ENCODE measurements at regions not wholly inside any gene's neighbourhood (a gene's known extent, or its start where the extent isn't known, plus 50 kb on each side); places are given as distances from the start of the nearest gene placed in this dataset.

DNA sequence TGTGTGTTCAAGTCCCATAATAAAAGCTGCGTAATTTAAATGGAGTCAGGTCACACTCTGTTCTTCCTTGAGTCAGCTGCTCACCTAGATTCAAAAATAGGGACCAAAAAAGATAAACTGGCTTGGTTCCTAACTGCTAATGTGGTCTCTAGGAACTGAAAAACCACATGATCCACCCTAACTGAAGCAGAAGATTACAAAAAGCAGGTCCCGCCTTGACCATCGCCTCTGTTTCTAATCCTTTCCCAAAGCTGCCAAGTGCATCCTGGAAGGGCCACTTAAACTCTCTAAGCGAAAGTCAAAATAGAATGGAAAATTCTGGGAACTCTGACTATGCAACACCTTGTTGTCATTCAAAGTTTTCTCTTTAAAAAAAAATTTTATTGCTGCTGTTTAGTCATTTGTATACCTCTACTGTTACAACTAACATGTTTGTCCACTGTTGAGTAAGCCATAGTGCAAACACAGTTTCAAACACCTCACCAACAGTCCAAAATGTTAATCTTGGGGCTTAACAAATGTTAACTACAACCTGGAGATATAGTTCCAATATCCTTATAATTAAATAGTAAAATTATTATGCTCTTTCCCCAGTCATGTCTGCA lies 88.9 kb upstream of the THBS1 start:
- Histone ChIP-seq H3K4me2 (ENCODE audit: low read length) (no peak overlapping the region), H3K36me3 (ENCODE audit: insufficient read depth, low read length) (no peaks in the 10 kb centered on the region), H3K4me3 (ENCODE audit: low read length) (no peak overlapping the region), H3K27me3 (ENCODE audit: insufficient read depth, low read depth, low read length) (no peaks in the 10 kb centered on the region), H4K20me1 (ENCODE audit: insufficient read depth) (no peaks in the 10 kb centered on the region), H3K9me2 (ENCODE audit: insufficient read depth, low read length) (no peaks in the 10 kb centered on the region), H3K9me3 (ENCODE audit: low read length) (no peaks in the 10 kb centered on the region), H3K27ac (ENCODE audit: low read length) (no peak overlapping the region), H3K79me2 (replicated peaks; ENCODE audit: insufficient read depth, low read length) (no peaks in the 10 kb centered on the region), H3K9ac (ENCODE audit: low read length) (no peak overlapping the region), H2AFZ (ENCODE audit: low read depth, low read length) (no peak overlapping the region), H3F3A (ENCODE audit: insufficient read depth, low read length, poor library complexity, severe bottlenecking) (no peaks in the 10 kb centered on the region)
- TF ChIP-seq POLR2AphosphoS5 (IDR thresholded peaks at IDR 0.05), result no peak
- no peak for TF ChIP-seq MXI1 (conservative IDR thresholded peaks at IDR 0.05; ENCODE audit: poor library complexity, severe bottlenecking)
- TF ChIP-seq, protein P1, sequence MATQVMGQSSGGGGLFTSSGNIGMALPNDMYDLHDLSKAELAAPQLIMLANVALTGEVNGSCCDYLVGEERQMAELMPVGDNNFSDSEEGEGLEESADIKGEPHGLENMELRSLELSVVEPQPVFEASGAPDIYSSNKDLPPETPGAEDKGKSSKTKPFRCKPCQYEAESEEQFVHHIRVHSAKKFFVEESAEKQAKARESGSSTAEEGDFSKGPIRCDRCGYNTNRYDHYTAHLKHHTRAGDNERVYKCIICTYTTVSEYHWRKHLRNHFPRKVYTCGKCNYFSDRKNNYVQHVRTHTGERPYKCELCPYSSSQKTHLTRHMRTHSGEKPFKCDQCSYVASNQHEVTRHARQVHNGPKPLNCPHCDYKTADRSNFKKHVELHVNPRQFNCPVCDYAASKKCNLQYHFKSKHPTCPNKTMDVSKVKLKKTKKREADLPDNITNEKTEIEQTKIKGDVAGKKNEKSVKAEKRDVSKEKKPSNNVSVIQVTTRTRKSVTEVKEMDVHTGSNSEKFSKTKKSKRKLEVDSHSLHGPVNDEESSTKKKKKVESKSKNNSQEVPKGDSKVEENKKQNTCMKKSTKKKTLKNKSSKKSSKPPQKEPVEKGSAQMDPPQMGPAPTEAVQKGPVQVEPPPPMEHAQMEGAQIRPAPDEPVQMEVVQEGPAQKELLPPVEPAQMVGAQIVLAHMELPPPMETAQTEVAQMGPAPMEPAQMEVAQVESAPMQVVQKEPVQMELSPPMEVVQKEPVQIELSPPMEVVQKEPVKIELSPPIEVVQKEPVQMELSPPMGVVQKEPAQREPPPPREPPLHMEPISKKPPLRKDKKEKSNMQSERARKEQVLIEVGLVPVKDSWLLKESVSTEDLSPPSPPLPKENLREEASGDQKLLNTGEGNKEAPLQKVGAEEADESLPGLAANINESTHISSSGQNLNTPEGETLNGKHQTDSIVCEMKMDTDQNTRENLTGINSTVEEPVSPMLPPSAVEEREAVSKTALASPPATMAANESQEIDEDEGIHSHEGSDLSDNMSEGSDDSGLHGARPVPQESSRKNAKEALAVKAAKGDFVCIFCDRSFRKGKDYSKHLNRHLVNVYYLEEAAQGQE (IDR thresholded peaks at IDR 0.05; ENCODE audit: borderline replicate concordance), result no peak
- no peak for TF ChIP-seq RAD21 (conservative IDR thresholded peaks at IDR 0.05)
- TF ChIP-seq SMC3 (conservative IDR thresholded peaks at IDR 0.05; ENCODE audit: poor library complexity), result no peak
- no peak for TF ChIP-seq EP300 (conservative IDR thresholded peaks at IDR 0.05; ENCODE audit: poor library complexity, severe bottlenecking)
- no peak for TF ChIP-seq TAF1 (IDR thresholded peaks at IDR 0.05; ENCODE audit: low read depth)
- TF ChIP-seq EZH2 (IDR thresholded peaks at IDR 0.05; ENCODE audit: borderline replicate concordance, insufficient read depth, low read length, poor library complexity, severe bottlenecking), result no peak
- TF ChIP-seq, protein P2, sequence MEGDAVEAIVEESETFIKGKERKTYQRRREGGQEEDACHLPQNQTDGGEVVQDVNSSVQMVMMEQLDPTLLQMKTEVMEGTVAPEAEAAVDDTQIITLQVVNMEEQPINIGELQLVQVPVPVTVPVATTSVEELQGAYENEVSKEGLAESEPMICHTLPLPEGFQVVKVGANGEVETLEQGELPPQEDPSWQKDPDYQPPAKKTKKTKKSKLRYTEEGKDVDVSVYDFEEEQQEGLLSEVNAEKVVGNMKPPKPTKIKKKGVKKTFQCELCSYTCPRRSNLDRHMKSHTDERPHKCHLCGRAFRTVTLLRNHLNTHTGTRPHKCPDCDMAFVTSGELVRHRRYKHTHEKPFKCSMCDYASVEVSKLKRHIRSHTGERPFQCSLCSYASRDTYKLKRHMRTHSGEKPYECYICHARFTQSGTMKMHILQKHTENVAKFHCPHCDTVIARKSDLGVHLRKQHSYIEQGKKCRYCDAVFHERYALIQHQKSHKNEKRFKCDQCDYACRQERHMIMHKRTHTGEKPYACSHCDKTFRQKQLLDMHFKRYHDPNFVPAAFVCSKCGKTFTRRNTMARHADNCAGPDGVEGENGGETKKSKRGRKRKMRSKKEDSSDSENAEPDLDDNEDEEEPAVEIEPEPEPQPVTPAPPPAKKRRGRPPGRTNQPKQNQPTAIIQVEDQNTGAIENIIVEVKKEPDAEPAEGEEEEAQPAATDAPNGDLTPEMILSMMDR (IDR thresholded peaks at IDR 0.05; ENCODE audit: poor library complexity, severe bottlenecking), result no peak

DNA sequence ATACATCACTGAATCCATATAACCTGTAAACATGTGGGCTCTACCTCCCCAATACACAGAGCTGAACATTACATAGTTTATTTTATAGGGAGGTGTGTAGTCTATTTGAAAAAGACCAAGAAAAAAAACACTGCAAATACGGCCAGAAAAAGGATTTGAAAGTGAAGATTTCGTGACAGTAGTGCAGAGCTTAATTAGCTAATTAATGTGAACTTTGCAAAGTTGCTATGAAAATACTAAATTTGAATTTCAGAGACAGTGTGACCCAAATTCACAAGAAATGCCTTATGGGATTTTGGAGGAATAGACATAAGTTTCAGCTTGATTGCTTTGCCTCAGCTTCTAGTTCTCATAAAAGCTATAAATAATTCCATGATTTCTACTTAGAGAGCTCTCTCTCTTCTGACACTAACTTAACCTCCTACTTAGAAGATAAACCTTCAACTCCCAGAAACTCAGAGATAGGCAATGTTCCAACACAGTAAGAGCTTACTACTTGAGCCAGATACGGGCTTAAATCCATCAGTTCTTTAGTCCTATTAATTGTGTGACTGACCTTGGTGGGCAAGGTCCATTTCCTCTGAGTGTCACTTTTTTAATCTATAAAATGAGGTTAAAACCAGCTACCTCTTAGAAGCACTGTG lies 87.3 kb upstream of the THBS1 start:
- no peaks in the 10 kb centered on the region for H3K9me2 ChIP-seq (ENCODE audit: insufficient read depth, low read length)
- H3F3A ChIP-seq (ENCODE audit: insufficient read depth, low read length, poor library complexity, severe bottlenecking), result no peaks in the 10 kb centered on the region
- H3K27me3 ChIP-seq (ENCODE audit: insufficient read depth, low read depth, low read length), result no peaks in the 10 kb centered on the region
- no peaks in the 10 kb centered on the region for H3K36me3 ChIP-seq (ENCODE audit: insufficient read depth, low read length)
- H3K9ac ChIP-seq (ENCODE audit: low read length), result no peak overlapping the region
- no peak overlapping the region for H2AFZ ChIP-seq (ENCODE audit: low read depth, low read length)
- TF ChIP-seq POLR2AphosphoS5 (IDR thresholded peaks at IDR 0.05) (no peak), EP300 (conservative IDR thresholded peaks at IDR 0.05; ENCODE audit: poor library complexity, severe bottlenecking) (no peak), MXI1 (conservative IDR thresholded peaks at IDR 0.05; ENCODE audit: poor library complexity, severe bottlenecking) (no peak), RAD21 (conservative IDR thresholded peaks at IDR 0.05) (no peak), EZH2 (IDR thresholded peaks at IDR 0.05; ENCODE audit: borderline replicate concordance, insufficient read depth, low read length, poor library complexity, severe bottlenecking) (no peak), SMC3 (conservative IDR thresholded peaks at IDR 0.05; ENCODE audit: poor library complexity) (no peak), TAF1 (IDR thresholded peaks at IDR 0.05; ENCODE audit: low read depth) (no peak)
- TF ChIP-seq, protein P2 (IDR thresholded peaks at IDR 0.05; ENCODE audit: poor library complexity, severe bottlenecking), result no peak
- TF ChIP-seq, protein P1 (IDR thresholded peaks at IDR 0.05; ENCODE audit: borderline replicate concordance), result no peak
- H3K9me3 ChIP-seq (ENCODE audit: low read length), result no peaks in the 10 kb centered on the region
- no peaks in the 10 kb centered on the region for H3K79me2 ChIP-seq (replicated peaks; ENCODE audit: insufficient read depth, low read length)
- no peak overlapping the region for H3K4me2 ChIP-seq (ENCODE audit: low read length)
- H4K20me1 ChIP-seq (ENCODE audit: insufficient read depth), result no peaks in the 10 kb centered on the region
- no peak overlapping the region for H3K4me3 ChIP-seq (ENCODE audit: low read length)
- H3K27ac ChIP-seq (ENCODE audit: low read length), result no peak overlapping the region
